ENCODE measurements at regions not wholly inside any gene's neighbourhood (a gene's known extent, or its start where the extent isn't known, plus 50 kb on each side); places are given as distances from the start of the nearest gene placed in this dataset.

DNA sequence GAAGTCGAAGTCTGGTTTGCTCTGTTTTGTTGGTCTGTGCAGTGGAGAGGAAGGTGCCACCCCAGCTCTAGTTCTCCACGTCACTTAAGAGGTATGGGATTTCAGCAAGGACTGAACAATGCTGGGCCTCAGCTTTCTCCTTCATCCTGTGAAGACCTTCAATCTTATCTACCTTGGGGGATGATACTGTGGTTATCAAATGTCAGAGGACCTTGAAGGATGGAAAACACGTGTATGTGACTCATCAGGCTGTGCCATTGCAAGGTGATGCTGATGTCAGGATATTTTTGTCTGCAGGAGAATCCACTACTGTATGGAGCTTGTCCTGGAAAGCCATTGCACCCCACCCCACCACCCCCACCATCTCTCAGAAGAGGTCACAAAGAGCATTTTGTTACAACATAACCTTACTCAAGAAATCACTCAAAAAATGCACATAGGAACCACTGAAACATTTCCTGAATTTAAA is 81.4 kb upstream of the UQCRFS1 start:
- H3K4me3 ChIP-seq (ENCODE audit: low read length in 2 of 2) = no peak overlapping the region
- WGBS, 2 donors = 63 to 64% methylated on average over 3 of the region's 3 CpGs
- no peak for ATAC-seq (ENCODE audit: low FRiP score)
- H3K4me1 ChIP-seq (ENCODE audit: control insufficient read depth in 1 of 2, insufficient read depth in 2 of 2, low read length in 2 of 2) = no peaks in the 10 kb centered on the region
- DNase-seq = no peak
- intact Hi-C loops (cut with DNase I) = no loop called here
- no peak overlapping the region for H3K27ac ChIP-seq (ENCODE audit: low read depth in 1 of 2, low read length in 2 of 2)
- no peaks in the 10 kb centered on the region for H3K36me3 ChIP-seq (ENCODE audit: control insufficient read depth in 1 of 2, insufficient read depth in 2 of 2, low read length in 1 of 2)
- no peaks in the 10 kb centered on the region for H3K27me3 ChIP-seq (ENCODE audit: control insufficient read depth in 1 of 2, insufficient read depth in 2 of 2, low read length in 1 of 2)
- no peaks in the 10 kb centered on the region for H3K9me3 ChIP-seq (ENCODE audit: control insufficient read depth, low read length)

DNA sequence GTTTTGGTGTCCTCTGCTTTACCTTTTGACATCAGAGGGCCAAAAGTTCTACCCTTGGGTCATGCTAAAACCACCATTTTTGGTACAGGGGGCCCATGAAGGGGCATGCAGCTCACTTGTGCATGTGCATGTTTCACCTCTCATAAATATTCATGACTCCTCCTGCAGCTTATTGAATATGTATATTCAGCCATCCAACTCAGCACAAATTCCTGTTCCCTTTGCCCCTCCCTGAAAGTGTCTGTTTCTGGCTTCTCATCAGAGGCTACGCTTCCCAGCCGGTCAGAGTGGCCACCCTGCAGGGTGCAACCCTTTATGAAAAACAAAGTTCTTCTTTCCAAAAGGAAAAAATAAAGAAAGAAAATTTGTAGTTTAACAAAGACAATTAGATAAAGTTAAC is 82.3 kb upstream of the UQCRFS1 start:
- intact Hi-C loops (cut with DNase I) = no loop called here
- Histone ChIP-seq H3K36me3 (ENCODE audit: control insufficient read depth in 1 of 2, insufficient read depth in 2 of 2, low read length in 1 of 2) (no peaks in the 10 kb centered on the region), H3K27me3 (ENCODE audit: control insufficient read depth in 1 of 2, insufficient read depth in 2 of 2, low read length in 1 of 2) (no peaks in the 10 kb centered on the region), H3K9me3 (ENCODE audit: control insufficient read depth, low read length) (no peaks in the 10 kb centered on the region), H3K27ac (ENCODE audit: low read depth in 1 of 2, low read length in 2 of 2) (no peak overlapping the region), H3K4me3 (ENCODE audit: low read length in 2 of 2) (no peak overlapping the region), H3K4me1 (ENCODE audit: control insufficient read depth in 1 of 2, insufficient read depth in 2 of 2, low read length in 2 of 2) (no peaks in the 10 kb centered on the region)
- ATAC-seq (ENCODE audit: low FRiP score) (no peak), DNase-seq (no peak)
- 70 to 87% methylated on average over 2 of the region's 2 CpGs for WGBS, 2 donors

DNA sequence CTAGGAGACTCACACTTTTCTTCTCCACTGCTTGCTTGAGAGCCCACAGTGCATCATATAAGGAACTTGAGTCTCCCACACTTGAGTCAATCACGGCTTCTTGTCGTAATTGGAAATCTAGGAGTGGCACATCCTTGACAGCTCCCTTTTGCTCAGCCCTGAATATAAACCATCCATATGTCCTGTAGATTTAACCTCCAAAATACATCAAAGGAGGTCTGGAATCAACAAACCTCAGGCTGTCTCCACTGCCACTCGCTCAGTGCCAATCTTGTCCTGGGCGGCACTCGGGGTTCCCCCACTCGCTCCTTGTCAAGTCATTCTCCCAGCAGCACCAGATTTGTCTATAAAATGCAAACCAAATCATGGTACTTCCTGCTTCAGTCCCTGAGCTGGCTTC is 84.4 kb upstream of the UQCRFS1 start:
- Histone ChIP-seq H3K27ac (ENCODE audit: low read depth in 1 of 2, low read length in 2 of 2) (no peak overlapping the region), H3K4me1 (ENCODE audit: control insufficient read depth in 1 of 2, insufficient read depth in 2 of 2, low read length in 2 of 2) (no peaks in the 10 kb centered on the region), H3K27me3 (ENCODE audit: control insufficient read depth in 1 of 2, insufficient read depth in 2 of 2, low read length in 1 of 2) (no peaks in the 10 kb centered on the region), H3K36me3 (ENCODE audit: control insufficient read depth in 1 of 2, insufficient read depth in 2 of 2, low read length in 1 of 2) (no peaks in the 10 kb centered on the region), H3K9me3 (ENCODE audit: control insufficient read depth, low read length) (no peaks in the 10 kb centered on the region), H3K4me3 (ENCODE audit: low read length in 2 of 2) (no peak overlapping the region)
- no peak for DNase-seq
- intact Hi-C loops (cut with DNase I) = no loop called here
- no peak for ATAC-seq (ENCODE audit: low FRiP score)
- WGBS, 2 donors = 88 to 89% methylated on average over 6 of the region's 6 CpGs

DNA sequence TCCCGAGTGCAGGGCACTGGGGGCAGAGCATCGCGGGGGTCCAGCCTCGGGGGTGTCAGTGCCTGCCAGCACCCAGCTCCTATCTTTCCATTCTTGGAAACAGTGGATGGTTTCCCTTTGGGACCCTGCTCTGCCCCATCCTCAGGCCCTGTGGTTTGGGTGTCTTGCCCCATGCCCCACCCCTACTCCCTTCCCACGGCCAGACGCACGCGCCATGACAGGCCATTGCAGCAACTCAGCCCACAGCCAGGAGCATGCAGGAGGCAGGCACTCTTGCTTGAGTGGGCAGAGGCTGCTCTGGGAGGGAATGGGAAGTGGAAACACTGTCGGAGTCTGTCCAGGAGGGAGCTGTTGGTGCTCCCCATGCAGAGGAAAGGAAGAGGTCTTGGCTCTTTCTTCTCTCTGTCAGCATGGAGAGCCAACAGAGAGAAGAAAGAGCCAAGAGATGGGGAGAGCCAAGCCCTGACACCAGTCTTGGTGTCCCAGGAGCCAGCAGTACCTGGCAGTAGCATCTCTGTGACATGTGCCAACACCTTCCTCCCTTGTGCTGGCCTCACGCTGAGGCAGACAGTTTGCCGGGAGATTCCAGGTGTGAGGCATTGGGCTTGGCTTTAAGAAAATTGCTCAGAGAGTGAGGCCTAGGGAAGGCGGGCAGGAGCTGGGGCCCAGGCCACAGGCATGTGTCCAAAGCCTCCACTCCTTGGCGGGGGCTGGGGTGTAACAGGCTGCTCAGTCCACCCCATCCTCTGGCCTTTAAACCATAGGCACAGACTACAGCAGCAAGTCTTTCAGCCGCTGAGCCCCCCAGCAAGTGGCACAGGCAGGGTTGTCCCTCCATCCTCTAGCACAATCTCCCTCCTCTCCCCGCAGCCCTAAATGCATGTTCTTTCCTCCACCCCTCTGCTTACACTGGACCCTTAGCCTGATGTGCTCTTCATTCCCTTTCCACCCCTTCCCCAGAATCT is 86.7 kb upstream of the UQCRFS1 start:
- peak in 1 of 2 donors; percentile 44 for DNase-seq
- WGBS, 2 donors = 77 to 81% methylated on average over 15 of the region's 15 CpGs

DNA sequence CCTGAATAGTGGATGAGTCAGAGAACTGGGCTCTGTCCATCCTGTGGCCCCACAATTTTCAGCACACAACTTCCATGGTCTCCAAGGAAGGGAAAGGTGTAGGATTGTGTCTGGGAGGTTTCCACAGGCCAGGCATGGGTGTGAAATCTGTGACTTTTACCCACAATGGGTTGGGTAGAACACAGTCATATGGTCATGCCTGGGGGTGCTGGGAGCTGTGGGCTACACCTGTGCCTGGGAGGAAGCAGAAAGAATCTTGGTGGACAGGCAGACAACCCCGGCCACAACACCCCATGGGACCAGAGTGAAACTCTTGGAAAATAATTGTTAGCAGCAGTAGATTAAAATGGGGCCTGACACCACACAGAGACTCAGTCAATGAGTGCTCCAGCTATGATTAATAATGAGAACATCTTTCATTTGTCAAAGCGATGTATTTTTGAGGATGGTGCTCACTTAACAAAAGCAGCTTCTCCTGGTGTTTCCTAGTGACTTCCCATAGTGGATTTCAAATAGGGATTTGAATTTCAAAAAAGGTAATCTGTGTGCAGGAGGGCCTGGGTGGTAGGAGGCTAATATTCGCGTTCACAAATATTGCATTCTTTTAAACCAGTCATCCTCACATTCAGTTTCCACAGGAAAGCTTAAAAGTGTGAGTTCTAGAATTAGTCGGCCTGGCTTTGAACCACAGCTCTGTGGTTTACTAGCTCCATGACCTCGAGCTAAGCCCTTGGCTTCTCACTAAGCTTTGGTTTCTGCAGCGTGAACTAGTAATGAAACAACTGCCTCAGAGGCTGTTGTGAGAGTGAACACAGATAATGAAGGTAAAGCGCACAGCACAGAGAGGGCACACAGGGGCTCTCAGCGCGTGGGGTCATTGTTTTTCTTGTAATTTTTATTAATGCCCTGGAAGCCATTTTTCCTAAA is 89.3 kb upstream of the UQCRFS1 start:
- intact Hi-C loops (cut with DNase I) = no loop called here
- Histone ChIP-seq H3K27me3 (ENCODE audit: control insufficient read depth in 1 of 2, insufficient read depth in 2 of 2, low read length in 1 of 2) (no peaks in the 10 kb centered on the region), H3K27ac (ENCODE audit: low read depth in 1 of 2, low read length in 2 of 2) (no peak overlapping the region), H3K36me3 (ENCODE audit: control insufficient read depth in 1 of 2, insufficient read depth in 2 of 2, low read length in 1 of 2) (no peaks in the 10 kb centered on the region), H3K9me3 (ENCODE audit: control insufficient read depth, low read length) (no peaks in the 10 kb centered on the region), H3K4me3 (ENCODE audit: low read length in 2 of 2) (no peak overlapping the region), H3K4me1 (ENCODE audit: control insufficient read depth in 1 of 2, insufficient read depth in 2 of 2, low read length in 2 of 2) (no peaks in the 10 kb centered on the region)
- DNase-seq (peak in 1 of 2 donors; percentile 14), ATAC-seq (ENCODE audit: low FRiP score) (no peak)
- 81 to 84% methylated on average over 10 of the region's 10 CpGs for WGBS, 2 donors

More for the DNA sequence above, 86.7 kb upstream of the UQCRFS1 start:
- H3K9me3 ChIP-seq (ENCODE audit: control insufficient read depth, low read length) = no peaks in the 10 kb centered on the region
- no peak overlapping the region for H3K4me3 ChIP-seq (ENCODE audit: low read length in 2 of 2)
- H3K27ac ChIP-seq (ENCODE audit: low read depth in 1 of 2, low read length in 2 of 2) = no peak overlapping the region
- ATAC-seq (ENCODE audit: low FRiP score) = no peak
- no peaks in the 10 kb centered on the region for H3K36me3 ChIP-seq (ENCODE audit: control insufficient read depth in 1 of 2, insufficient read depth in 2 of 2, low read length in 1 of 2)
- H3K4me1 ChIP-seq (ENCODE audit: control insufficient read depth in 1 of 2, insufficient read depth in 2 of 2, low read length in 2 of 2) = no peaks in the 10 kb centered on the region
- no peaks in the 10 kb centered on the region for H3K27me3 ChIP-seq (ENCODE audit: control insufficient read depth in 1 of 2, insufficient read depth in 2 of 2, low read length in 1 of 2)
- intact Hi-C loops (cut with DNase I) = no loop called here

DNA sequence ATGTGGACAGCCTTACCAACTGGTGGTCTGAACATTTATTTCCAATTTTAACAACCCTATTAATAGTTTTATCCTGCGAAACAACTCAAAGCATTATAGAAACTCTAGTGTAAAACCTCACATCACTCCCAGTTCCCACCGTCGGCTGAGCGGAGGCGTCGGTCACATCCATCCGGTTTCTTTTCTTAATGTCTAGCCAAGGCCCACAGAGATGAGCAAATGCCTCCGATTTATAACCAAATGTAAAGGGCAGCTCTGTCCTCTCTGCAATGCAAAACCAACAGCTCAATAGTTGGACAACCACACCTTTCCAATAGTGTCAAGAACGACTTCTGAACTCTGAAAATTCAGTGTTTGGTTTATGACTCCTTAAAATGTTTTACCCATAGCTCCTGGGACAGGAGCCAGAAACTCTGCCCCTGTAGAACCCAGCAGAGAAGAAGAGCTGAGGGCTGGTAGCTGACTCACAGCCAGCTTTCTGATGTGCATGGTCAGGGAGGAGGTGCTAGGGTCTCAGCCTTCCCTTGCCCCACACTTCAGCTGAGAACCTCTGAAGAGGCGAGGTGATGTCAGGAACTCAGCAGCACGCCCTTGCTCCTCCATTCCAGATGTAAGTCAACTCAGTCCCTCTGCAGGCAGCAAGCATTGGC is 90.2 kb upstream of the UQCRFS1 start:
- 80 to 84% methylated on average over 11 of the region's 11 CpGs for WGBS, 2 donors
- ATAC-seq (ENCODE audit: low FRiP score) = no peak
- no peak overlapping the region for H3K27ac ChIP-seq (ENCODE audit: low read depth in 1 of 2, low read length in 2 of 2)
- intact Hi-C loops (cut with DNase I) = no loop called here
- no peaks in the 10 kb centered on the region for H3K36me3 ChIP-seq (ENCODE audit: control insufficient read depth in 1 of 2, insufficient read depth in 2 of 2, low read length in 1 of 2)
- no peak overlapping the region for H3K4me3 ChIP-seq (ENCODE audit: low read length in 2 of 2)
- no peaks in the 10 kb centered on the region for H3K4me1 ChIP-seq (ENCODE audit: control insufficient read depth in 1 of 2, insufficient read depth in 2 of 2, low read length in 2 of 2)
- no peaks in the 10 kb centered on the region for H3K27me3 ChIP-seq (ENCODE audit: control insufficient read depth in 1 of 2, insufficient read depth in 2 of 2, low read length in 1 of 2)
- DNase-seq = peak in 1 of 2 donors; percentile 44
- no peaks in the 10 kb centered on the region for H3K9me3 ChIP-seq (ENCODE audit: control insufficient read depth, low read length)

DNA sequence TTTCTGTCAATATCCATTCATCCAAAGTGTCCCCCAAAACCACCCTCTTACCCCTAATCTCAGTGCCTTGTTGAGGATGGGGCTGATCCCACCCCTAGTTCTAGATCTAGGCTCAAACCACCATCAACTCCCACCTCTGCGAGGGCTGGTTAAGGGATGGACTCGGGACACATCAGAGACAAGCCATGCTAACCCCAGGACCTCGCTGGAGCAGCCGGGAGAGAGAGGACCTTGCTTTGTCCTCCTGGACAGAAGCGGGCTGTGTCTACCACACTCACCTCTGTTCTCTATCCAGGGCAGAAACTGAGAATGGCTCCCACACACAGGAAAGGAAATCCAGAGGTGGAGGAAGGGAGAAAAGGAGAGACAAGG is 90.8 kb upstream of the UQCRFS1 start:
- ATAC-seq (ENCODE audit: low FRiP score) = no peak
- Histone ChIP-seq H3K27me3 (ENCODE audit: control insufficient read depth in 1 of 2, insufficient read depth in 2 of 2, low read length in 1 of 2) (no peaks in the 10 kb centered on the region), H3K36me3 (ENCODE audit: control insufficient read depth in 1 of 2, insufficient read depth in 2 of 2, low read length in 1 of 2) (no peaks in the 10 kb centered on the region), H3K27ac (ENCODE audit: low read depth in 1 of 2, low read length in 2 of 2) (no peak overlapping the region), H3K9me3 (ENCODE audit: control insufficient read depth, low read length) (no peaks in the 10 kb centered on the region), H3K4me1 (ENCODE audit: control insufficient read depth in 1 of 2, insufficient read depth in 2 of 2, low read length in 2 of 2) (no peaks in the 10 kb centered on the region), H3K4me3 (ENCODE audit: low read length in 2 of 2) (no peak overlapping the region)
- 87% methylated on average over 5 of the region's 5 CpGs for WGBS, 2 donors
- DNase-seq = peak in 1 of 2 donors; percentile 37
- intact Hi-C loops (cut with DNase I) = no loop called here

DNA sequence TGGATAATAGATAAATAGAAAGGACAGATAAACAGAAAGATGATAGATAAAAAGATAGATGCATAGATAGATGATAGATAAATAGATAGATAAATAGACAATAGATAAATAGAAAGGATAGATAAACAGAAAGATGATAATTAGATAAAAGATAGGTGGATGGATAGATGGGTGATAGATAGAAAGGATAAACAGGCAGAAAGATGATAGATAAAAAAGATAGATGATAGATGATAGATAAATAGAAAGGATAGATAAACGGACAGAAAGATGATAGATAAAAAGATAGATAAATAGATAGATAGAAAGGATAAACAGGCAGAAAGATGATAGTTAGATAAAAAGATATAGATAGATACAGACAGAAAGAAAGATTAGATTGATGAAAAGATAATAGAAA is 92.3 kb upstream of the UQCRFS1 start:
- H3K27ac ChIP-seq (ENCODE audit: low read depth in 1 of 2, low read length in 2 of 2) = no peak overlapping the region
- intact Hi-C loops (cut with DNase I) = no loop called here
- H3K4me3 ChIP-seq (ENCODE audit: low read length in 2 of 2) = no peak overlapping the region
- H3K4me1 ChIP-seq (ENCODE audit: control insufficient read depth in 1 of 2, insufficient read depth in 2 of 2, low read length in 2 of 2) = no peaks in the 10 kb centered on the region
- no peak for DNase-seq
- no peaks in the 10 kb centered on the region for H3K36me3 ChIP-seq (ENCODE audit: control insufficient read depth in 1 of 2, insufficient read depth in 2 of 2, low read length in 1 of 2)
- no peaks in the 10 kb centered on the region for H3K9me3 ChIP-seq (ENCODE audit: control insufficient read depth, low read length)
- WGBS, 2 donors = 62 to 64% methylated on average over 1 of the region's 1 CpG
- ATAC-seq (ENCODE audit: low FRiP score) = no peak
- H3K27me3 ChIP-seq (ENCODE audit: control insufficient read depth in 1 of 2, insufficient read depth in 2 of 2, low read length in 1 of 2) = no peaks in the 10 kb centered on the region

All from aorta (tissue), 5 donors.